ENCODE measurements at regions not wholly inside any gene's neighbourhood (a gene's known extent, or its start where the extent isn't known, plus 50 kb on each side); places are given as distances from the start of the nearest gene placed in this dataset.

DNA sequence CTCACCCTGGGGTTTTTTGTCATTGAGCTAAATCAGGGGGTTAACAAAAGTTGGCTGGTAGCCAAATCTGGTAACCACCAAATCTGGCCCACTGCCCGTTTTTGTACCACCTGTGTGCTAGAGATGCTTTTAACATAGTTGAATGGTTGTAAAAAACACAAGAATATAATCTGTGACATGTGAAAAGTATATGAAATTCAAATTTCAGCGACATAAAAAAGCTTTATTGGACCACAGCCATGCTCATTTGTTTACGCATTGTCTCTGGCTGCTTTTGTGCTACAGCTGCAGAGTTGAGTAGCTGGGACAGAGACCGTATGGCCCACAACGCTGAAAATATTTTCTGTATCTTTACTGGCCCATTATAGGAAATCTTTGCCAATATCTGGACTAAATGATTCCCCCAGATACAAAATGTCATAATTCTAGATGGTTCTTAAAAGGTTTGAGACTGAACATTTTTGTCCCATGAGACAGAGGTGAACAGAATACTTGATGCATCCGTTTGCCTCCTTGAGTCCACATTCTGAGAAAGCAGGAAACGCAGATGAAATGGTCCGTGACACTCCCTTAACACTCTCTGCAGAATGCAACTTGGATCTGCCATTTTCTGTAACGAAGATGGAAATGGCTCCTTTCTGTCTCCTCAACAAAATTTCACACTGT, 120.9 kb upstream of the PDZRN3 start:
- DNase-seq, result no peak
- WGBS (ENCODE audit: insufficient coverage), result 83% methylated on average over 7 of the region's 9 CpGs
- Histone ChIP-seq H3K9me3 (ENCODE audit: control extremely low read depth in 1 of 5, control insufficient read depth in 4 of 5, insufficient read depth in 2 of 5, low read depth in 1 of 5, low read length in 4 of 5) (no peaks in the 10 kb centered on the region), H3K27me3 (replicated peaks in 2 of 5; ENCODE audit: control insufficient read depth in 4 of 5, insufficient read depth in 5 of 5, low read length in 4 of 5) (no peaks in the 10 kb centered on the region), H3K27ac (ENCODE audit: insufficient read depth in 1 of 2, low read depth in 1 of 2, low read length in 2 of 2, poor library complexity in 1 of 2, severe bottlenecking in 2 of 2) (no peak overlapping the region), H3K4me1 (ENCODE audit: control extremely low read depth in 1 of 4, control insufficient read depth in 4 of 4, insufficient read depth in 4 of 4, low read length in 3 of 4) (no peaks in the 10 kb centered on the region), H3K4me3 (ENCODE audit: control insufficient read depth in 1 of 7, extremely low read depth in 1 of 7, insufficient read depth in 4 of 7, low read depth in 2 of 7, low read length in 6 of 7) (no peak overlapping the region), H3K36me3 (ENCODE audit: control insufficient read depth in 4 of 4, insufficient read depth in 4 of 4, low read length in 3 of 4) (no peaks in the 10 kb centered on the region)
- POLR2A ChIA-PET, result no interaction called here
- CTCF ChIA-PET, result interaction anchor here (0.5 kb wide), 1 partner anchor 664 kb away, joined by 3 read pairs; no protein-coding TSS in a partner anchor

DNA sequence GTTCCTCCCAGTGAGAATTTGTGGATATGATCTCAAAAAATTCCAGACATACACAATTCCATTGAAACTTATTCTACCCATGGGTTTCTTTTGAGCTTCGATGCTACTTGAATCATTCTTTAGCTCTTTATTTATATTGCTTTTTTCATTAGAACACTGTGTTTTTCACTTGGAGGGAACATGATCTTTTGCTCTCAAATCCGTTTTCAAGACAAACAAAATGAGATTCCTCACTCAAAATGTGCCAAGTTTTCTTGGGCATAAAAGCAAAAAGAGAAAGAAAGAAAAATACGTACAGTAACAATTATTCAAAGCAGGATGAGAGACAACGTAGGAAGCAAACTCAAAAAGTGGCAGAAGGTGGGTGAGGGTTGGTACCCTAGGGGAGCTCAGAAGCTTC, 118.8 kb upstream of the PDZRN3 start:
- H3K27me3 ChIP-seq (replicated peaks in 2 of 5; ENCODE audit: control insufficient read depth in 4 of 5, insufficient read depth in 5 of 5, low read length in 4 of 5), result no peaks in the 10 kb centered on the region
- WGBS (ENCODE audit: insufficient coverage), result 90% methylated on average over 1 of the region's 4 CpGs
- POLR2A ChIA-PET, result no interaction called here

DNA sequence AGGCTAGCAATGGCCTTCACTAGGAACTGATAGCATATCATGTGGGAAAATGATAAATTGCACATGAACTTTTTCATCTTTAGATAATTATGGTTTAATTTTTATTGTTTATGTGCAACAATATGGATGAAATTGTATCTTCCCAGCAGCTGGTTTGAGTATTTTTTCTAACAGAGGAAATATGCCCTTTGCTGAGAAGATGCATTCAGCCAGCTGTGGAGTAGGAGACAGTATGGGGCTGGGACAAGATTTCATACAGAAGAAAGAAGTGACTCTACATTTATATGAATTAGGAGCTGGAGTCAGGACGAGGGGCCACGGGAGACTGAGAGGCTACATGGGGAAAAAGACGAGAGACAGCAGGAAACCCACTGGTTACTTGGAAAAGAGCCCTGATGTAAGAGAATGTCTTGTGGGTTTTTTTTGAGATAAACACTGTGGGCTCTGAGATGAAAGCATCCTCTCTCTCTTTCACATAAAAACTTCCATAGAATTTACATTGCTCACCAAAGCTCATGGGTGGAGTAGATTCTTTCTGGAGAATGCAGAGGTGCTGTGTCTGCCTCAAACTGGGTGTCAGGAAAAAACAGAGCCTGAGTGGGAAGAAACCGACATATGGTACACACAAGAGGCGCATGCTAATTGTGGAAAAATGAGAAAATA, 115.2 kb upstream of the PDZRN3 start:
- ChIA-PET POLR2A (no interaction called here), CTCF (no interaction called here)
- no peak for DNase-seq
- H3K9me3 ChIP-seq (ENCODE audit: control extremely low read depth in 1 of 5, control insufficient read depth in 4 of 5, insufficient read depth in 2 of 5, low read depth in 1 of 5, low read length in 4 of 5), result no peaks in the 10 kb centered on the region
- H3K27ac ChIP-seq (ENCODE audit: insufficient read depth in 1 of 2, low read depth in 1 of 2, low read length in 2 of 2, poor library complexity in 1 of 2, severe bottlenecking in 2 of 2), result no peak overlapping the region
- no peaks in the 10 kb centered on the region for H3K4me1 ChIP-seq (ENCODE audit: control extremely low read depth in 1 of 4, control insufficient read depth in 4 of 4, insufficient read depth in 4 of 4, low read length in 3 of 4)
- H3K27me3 ChIP-seq (replicated peaks in 2 of 5; ENCODE audit: control insufficient read depth in 4 of 5, insufficient read depth in 5 of 5, low read length in 4 of 5), result no peaks in the 10 kb centered on the region
- no peak overlapping the region for H3K4me3 ChIP-seq (ENCODE audit: control insufficient read depth in 1 of 7, extremely low read depth in 1 of 7, insufficient read depth in 4 of 7, low read depth in 2 of 7, low read length in 6 of 7)
- WGBS (ENCODE audit: insufficient coverage), result 33% methylated on average over 4 of the region's 5 CpGs
- H3K36me3 ChIP-seq (ENCODE audit: control insufficient read depth in 4 of 4, insufficient read depth in 4 of 4, low read length in 3 of 4), result no peaks in the 10 kb centered on the region

More for the DNA sequence above, 118.8 kb upstream of the PDZRN3 start:
- Histone ChIP-seq H3K27ac (ENCODE audit: insufficient read depth in 1 of 2, low read depth in 1 of 2, low read length in 2 of 2, poor library complexity in 1 of 2, severe bottlenecking in 2 of 2) (no peak overlapping the region), H3K36me3 (ENCODE audit: control insufficient read depth in 4 of 4, insufficient read depth in 4 of 4, low read length in 3 of 4) (no peaks in the 10 kb centered on the region), H3K9me3 (ENCODE audit: control extremely low read depth in 1 of 5, control insufficient read depth in 4 of 5, insufficient read depth in 2 of 5, low read depth in 1 of 5, low read length in 4 of 5) (no peaks in the 10 kb centered on the region), H3K4me1 (ENCODE audit: control extremely low read depth in 1 of 4, control insufficient read depth in 4 of 4, insufficient read depth in 4 of 4, low read length in 3 of 4) (no peaks in the 10 kb centered on the region), H3K4me3 (ENCODE audit: control insufficient read depth in 1 of 7, extremely low read depth in 1 of 7, insufficient read depth in 4 of 7, low read depth in 2 of 7, low read length in 6 of 7) (no peak overlapping the region)
- no peak for DNase-seq
- CTCF ChIA-PET, result no interaction called here

DNA sequence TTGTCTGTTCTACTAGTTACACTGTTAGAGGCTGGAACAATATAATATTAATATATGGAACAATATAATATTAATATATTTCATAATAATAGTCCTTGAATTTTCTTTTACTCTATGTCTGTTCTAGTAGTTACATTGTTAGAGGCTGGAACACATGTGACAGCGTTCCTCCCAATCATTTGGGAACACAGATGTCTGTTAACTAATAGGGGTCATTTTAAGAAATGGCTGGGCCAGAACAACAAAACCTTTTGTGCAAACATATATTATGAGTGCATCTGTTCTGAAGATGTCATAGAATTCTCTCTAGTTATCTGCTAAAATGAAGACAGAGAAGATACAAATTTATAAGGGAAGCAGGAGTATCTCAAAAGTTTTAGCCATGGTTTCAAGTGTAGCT, 114.0 kb upstream of the PDZRN3 start:
- ChIA-PET CTCF (no interaction called here), POLR2A (no interaction called here)
- Histone ChIP-seq H3K4me3 (ENCODE audit: control insufficient read depth in 1 of 7, extremely low read depth in 1 of 7, insufficient read depth in 4 of 7, low read depth in 2 of 7, low read length in 6 of 7) (no peak overlapping the region), H3K36me3 (ENCODE audit: control insufficient read depth in 4 of 4, insufficient read depth in 4 of 4, low read length in 3 of 4) (no peaks in the 10 kb centered on the region), H3K4me1 (ENCODE audit: control extremely low read depth in 1 of 4, control insufficient read depth in 4 of 4, insufficient read depth in 4 of 4, low read length in 3 of 4) (no peaks in the 10 kb centered on the region), H3K27ac (ENCODE audit: insufficient read depth in 1 of 2, low read depth in 1 of 2, low read length in 2 of 2, poor library complexity in 1 of 2, severe bottlenecking in 2 of 2) (no peak overlapping the region), H3K27me3 (replicated peaks in 2 of 5; ENCODE audit: control insufficient read depth in 4 of 5, insufficient read depth in 5 of 5, low read length in 4 of 5) (no peaks in the 10 kb centered on the region), H3K9me3 (ENCODE audit: control extremely low read depth in 1 of 5, control insufficient read depth in 4 of 5, insufficient read depth in 2 of 5, low read depth in 1 of 5, low read length in 4 of 5) (no peaks in the 10 kb centered on the region)
- DNase-seq, result no peak
- 100% methylated on average over 1 of the region's 1 CpG for WGBS (ENCODE audit: insufficient coverage)

DNA sequence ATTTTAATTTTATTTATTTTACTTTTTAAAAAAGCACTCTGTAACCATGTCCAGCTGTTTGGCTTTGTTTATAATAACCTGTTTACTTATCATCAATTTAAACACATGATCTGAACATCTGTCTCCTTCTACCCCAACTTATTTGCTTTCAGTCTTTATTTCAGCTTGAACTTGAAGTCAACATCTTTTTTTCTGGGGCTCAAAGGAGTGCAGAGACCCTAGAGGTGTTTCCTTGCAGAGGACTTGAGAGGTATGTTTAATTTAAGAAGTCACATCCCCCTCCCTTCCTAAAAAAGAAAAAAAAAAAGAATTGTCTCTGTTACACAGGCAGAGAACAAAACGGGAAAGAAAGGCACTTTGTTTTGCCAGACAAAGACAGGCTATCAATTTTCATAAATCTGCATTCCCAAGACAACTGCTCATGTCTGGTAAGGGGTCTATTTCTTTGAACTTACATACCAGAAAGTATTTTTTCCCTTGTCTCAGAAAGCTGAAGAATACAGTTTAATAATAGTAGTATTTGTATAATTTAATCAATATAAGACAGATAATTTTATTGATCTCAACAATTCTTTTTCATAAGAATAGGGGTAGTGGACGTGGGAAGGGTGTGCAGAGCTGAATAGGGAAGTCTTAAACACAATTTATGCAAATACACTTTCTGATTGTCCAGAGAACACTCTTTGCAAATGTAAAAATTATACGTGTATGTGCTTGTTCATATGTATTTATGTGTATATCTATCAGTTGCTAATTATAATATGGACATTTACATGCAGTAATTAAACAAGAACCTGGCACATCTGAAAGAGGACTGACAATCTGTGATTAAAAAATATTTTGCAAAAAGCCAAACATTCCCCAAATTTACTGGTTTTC, 109.7 kb upstream of the PDZRN3 start:
- no CpG with 5 or more reads among the region's 3 CpGs for WGBS (ENCODE audit: insufficient coverage)
- Histone ChIP-seq H3K4me1 (ENCODE audit: control extremely low read depth in 1 of 4, control insufficient read depth in 4 of 4, insufficient read depth in 4 of 4, low read length in 3 of 4) (no peaks in the 10 kb centered on the region), H3K36me3 (ENCODE audit: control insufficient read depth in 4 of 4, insufficient read depth in 4 of 4, low read length in 3 of 4) (no peaks in the 10 kb centered on the region), H3K27ac (ENCODE audit: insufficient read depth in 1 of 2, low read depth in 1 of 2, low read length in 2 of 2, poor library complexity in 1 of 2, severe bottlenecking in 2 of 2) (no peak overlapping the region), H3K27me3 (replicated peaks in 2 of 5; ENCODE audit: control insufficient read depth in 4 of 5, insufficient read depth in 5 of 5, low read length in 4 of 5) (no peaks in the 10 kb centered on the region), H3K4me3 (ENCODE audit: control insufficient read depth in 1 of 7, extremely low read depth in 1 of 7, insufficient read depth in 4 of 7, low read depth in 2 of 7, low read length in 6 of 7) (no peak overlapping the region), H3K9me3 (ENCODE audit: control extremely low read depth in 1 of 5, control insufficient read depth in 4 of 5, insufficient read depth in 2 of 5, low read depth in 1 of 5, low read length in 4 of 5) (no peaks in the 10 kb centered on the region)
- no peak for DNase-seq
- POLR2A ChIA-PET, result no interaction called here
- CTCF ChIA-PET, result no interaction called here

DNA sequence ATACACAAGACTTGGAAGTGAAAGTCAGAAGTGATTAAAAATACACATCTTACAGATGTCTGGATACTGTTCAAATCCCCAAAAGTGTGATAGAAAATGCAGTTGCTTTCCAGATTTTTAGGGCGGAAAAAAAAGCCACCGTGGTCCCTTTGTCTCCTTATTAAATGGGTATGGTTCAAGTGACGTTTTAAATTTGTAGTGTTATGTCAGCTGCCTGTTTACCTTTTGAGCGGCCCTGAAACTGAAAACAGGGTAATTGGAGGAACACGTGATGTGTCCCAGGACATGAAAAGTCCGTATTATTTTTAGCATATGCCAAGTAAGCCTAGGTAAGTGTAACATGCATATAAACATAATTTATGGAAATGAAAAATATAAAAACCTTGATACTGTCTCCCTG, 109.0 kb upstream of the PDZRN3 start:
- WGBS (ENCODE audit: insufficient coverage), result 94% methylated on average over 3 of the region's 6 CpGs
- no peaks in the 10 kb centered on the region for H3K27me3 ChIP-seq (replicated peaks in 2 of 5; ENCODE audit: control insufficient read depth in 4 of 5, insufficient read depth in 5 of 5, low read length in 4 of 5)
- CTCF ChIA-PET, result no interaction called here
- H3K27ac ChIP-seq (ENCODE audit: insufficient read depth in 1 of 2, low read depth in 1 of 2, low read length in 2 of 2, poor library complexity in 1 of 2, severe bottlenecking in 2 of 2), result no peak overlapping the region
- no peaks in the 10 kb centered on the region for H3K36me3 ChIP-seq (ENCODE audit: control insufficient read depth in 4 of 4, insufficient read depth in 4 of 4, low read length in 3 of 4)
- H3K9me3 ChIP-seq (ENCODE audit: control extremely low read depth in 1 of 5, control insufficient read depth in 4 of 5, insufficient read depth in 2 of 5, low read depth in 1 of 5, low read length in 4 of 5), result no peaks in the 10 kb centered on the region
- DNase-seq, result no peak
- H3K4me3 ChIP-seq (ENCODE audit: control insufficient read depth in 1 of 7, extremely low read depth in 1 of 7, insufficient read depth in 4 of 7, low read depth in 2 of 7, low read length in 6 of 7), result no peak overlapping the region
- POLR2A ChIA-PET, result no interaction called here
- no peaks in the 10 kb centered on the region for H3K4me1 ChIP-seq (ENCODE audit: control extremely low read depth in 1 of 4, control insufficient read depth in 4 of 4, insufficient read depth in 4 of 4, low read length in 3 of 4)

DNA sequence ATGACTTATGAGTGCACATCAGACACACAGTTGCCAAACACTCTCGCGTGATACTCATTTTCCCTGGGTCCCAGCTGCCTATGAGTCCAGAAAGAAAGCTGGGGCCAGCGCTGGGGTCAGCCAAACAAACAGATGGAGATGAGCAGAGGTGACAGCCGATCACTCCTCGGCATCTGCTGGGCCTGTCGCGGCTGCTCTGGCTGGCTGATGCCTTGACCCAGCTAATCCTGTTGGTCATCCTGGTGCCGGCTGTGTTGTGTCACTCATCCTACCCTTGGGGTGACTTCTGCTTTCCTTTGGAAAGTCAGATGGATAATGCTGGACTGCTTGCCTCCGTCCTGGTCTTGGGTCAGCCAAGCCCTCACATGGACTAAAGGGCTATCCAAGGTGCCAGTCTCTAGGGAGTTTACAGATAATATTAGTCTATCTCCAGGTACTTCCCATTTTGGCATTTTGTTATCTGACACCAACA, 105.3 kb upstream of the PDZRN3 start:
- Histone ChIP-seq H3K27me3 (replicated peaks in 2 of 5; ENCODE audit: control insufficient read depth in 4 of 5, insufficient read depth in 5 of 5, low read length in 4 of 5) (peaks cover 0 to 3% (median 0%) of the 10 kb centered on the region in 5 experiments), H3K4me1 (ENCODE audit: control extremely low read depth in 1 of 4, control insufficient read depth in 4 of 4, insufficient read depth in 4 of 4, low read length in 3 of 4) (no peaks in the 10 kb centered on the region), H3K27ac (ENCODE audit: insufficient read depth in 1 of 2, low read depth in 1 of 2, low read length in 2 of 2, poor library complexity in 1 of 2, severe bottlenecking in 2 of 2) (no peak overlapping the region), H3K36me3 (ENCODE audit: control insufficient read depth in 4 of 4, insufficient read depth in 4 of 4, low read length in 3 of 4) (no peaks in the 10 kb centered on the region), H3K4me3 (ENCODE audit: control insufficient read depth in 1 of 7, extremely low read depth in 1 of 7, insufficient read depth in 4 of 7, low read depth in 2 of 7, low read length in 6 of 7) (no peak overlapping the region), H3K9me3 (ENCODE audit: control extremely low read depth in 1 of 5, control insufficient read depth in 4 of 5, insufficient read depth in 2 of 5, low read depth in 1 of 5, low read length in 4 of 5) (no peaks in the 10 kb centered on the region)
- POLR2A ChIA-PET, result no interaction called here
- no peak for DNase-seq
- CTCF ChIA-PET, result no interaction called here
- WGBS (ENCODE audit: insufficient coverage), result 73% methylated on average over 8 of the region's 9 CpGs

Data from common myeloid progenitor, CD34-positive (primary cell).